Germinal center (tissue), 1 donor: ENCODE measurements at regions not wholly inside any gene's neighbourhood (a gene's known extent, or its start where the extent isn't known, plus 50 kb on each side); places are given as distances from the start of the nearest gene placed in this dataset.

ENCODE experiments used
- DNase-seq: peaks from one replicate; pipeline ENCODE4 v3.0.0; 2012; ENCODE audit warnings: mixed read lengths, low spot score

DNA sequence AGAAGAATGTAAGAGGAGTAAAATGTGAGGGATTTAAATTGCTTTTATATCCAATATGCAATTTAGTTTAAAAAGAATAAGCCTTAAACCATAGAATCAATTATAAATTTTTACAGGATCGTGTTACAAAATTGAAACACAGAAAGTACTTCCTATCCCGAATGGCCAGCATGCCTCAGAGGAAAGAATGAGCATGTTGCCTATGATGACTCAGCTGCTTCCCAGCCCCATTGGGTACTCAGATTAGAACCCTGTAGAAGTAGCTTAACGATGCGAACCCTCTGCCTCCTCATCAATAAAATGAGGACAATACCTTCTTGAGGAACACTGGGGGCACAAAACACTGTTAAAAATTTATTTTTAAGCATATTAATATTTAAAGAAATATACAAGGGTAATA lies 113.4 kb upstream of the CDK1 start:
- DNase-seq = no peak

DNA sequence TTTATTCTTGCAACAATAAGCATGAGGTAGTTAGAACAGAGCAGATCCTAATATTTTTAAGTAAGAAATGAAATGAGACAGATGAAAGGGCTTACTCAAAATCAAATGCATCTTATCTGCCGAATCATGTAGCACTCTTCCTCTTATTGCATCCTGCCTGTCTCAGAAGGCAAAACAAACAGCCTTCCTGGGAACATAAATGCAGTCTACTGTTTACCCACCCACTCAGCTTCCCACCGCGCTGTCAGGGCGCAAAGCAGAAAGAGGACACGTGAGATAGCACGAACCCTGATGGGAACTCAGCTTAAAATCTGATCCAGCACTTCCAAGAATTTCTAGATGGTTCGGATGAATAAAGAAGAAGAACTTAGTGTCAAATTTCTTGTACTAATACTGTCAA lies 114.4 kb upstream of the CDK1 start:
- DNase-seq = no peak

DNA sequence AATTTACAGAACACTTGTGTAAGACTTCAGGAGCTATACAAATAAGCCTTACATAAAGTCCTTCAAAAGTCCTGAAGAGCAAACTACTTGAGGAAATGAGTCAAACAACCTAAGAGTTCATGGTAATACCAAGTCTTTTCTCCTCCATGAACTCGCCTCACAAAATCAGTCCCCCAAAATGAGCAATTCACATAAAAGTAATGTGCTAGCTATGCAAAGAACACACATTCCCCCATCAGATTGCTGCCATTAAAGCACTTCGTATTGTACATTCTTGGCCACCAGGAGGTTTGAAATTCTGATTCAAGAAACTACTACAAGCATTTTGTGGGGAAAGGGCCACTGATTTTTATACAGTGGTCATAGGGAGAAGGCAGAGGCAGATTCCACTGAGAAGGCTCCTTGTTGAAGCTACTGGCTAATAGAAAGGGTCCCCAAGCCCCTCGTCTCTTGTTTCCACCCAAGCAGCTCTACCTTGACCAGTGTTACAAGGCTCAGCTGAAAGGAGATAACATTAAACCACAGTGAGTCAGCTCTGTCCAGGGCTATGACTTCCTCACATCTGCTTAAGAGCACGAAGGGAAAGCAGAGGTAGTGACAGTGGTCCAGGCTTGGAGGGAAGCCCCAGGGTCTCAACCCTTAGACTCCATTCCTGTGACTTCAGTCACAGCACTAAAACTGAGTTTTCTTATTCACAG lies 115.2 kb upstream of the CDK1 start:
- no peak for DNase-seq

DNA sequence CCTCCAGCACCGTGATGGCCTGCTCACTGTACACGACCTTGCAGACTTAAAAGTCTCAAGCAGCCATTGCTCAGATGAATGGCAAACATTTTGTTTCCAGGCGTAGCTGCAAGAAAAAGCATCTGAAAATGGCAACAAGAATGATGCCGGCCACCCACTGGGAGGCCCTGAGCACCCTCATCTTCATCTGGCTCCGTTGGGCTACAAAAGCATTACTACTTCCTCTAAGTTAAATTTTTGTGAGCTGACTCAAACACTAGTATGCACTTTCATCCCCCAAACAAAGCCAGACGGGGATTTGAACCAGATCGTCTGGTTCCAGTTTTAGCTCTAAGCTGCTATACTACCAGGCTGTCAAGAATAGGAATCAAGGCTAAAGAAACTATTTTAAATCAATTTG lies 116.6 kb upstream of the CDK1 start:
- no peak for DNase-seq

DNA sequence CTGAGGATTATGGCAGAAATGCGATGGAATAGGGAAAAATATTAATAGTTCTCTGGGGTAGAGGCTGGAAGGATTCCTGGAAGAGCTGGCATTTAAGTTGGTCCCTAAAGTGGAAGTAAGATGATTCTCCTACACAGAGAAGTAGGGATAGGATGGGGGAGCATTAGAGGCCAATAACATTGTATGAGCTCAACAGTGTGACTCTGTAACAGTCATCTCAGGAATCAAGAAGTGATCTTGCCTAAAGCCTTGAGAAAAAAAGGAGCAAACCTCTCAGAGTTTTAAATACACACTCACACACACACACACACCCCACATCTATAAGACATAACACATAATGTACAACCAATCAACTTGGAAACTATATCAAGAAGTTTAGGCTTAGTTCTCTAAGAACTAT lies 117.7 kb upstream of the CDK1 start:
- no peak for DNase-seq

DNA sequence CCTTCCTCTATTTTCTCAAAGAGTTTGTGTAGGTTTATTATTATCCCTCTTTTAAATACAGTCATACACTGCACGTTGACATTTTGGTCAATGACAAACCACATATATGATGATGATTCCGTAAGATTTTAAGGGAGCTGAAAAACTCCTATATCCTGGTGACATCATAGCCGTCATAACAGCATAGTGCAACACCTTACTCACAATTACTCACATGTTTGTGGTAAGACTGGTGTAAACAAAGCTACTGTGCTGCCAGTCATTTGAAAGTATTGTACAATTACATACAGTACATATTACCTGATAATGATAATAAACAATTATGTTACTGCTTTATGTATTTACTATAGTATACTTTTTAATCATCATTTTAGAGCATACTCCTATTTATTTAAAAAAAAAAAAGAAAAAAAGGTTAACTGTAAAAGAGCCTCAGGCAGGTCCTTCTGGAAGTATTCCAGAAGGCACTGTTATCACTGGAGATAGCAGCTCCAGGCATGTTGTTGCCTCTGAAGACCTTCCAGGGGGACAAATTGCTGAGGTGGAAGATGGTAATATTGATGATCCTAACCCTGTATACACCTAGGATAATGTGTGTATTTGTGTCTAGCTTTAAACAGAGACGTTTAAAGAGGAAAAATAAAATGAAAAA lies 123.3 kb upstream of the CDK1 start:
- DNase-seq = no peak

DNA sequence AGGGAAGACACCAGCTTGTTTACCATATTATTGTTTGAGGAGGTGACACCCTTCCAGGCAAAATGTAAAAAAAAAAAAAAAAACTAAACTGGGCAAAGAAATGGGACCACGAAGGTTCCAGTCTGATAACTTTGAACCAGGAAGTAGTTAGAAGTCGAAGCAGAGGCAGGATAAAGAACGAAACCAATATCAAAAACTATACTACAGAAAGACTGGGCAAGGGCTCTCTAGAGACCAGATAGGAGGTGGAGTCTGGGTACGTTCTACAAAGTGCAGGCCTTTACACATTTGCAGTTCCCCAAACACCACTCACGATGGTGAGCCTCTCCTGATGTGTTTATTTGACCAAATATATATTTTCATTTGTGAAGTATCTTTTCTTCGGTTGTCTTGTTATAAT lies 125.7 kb upstream of the CDK1 start:
- DNase-seq = peak; percentile 5

DNA sequence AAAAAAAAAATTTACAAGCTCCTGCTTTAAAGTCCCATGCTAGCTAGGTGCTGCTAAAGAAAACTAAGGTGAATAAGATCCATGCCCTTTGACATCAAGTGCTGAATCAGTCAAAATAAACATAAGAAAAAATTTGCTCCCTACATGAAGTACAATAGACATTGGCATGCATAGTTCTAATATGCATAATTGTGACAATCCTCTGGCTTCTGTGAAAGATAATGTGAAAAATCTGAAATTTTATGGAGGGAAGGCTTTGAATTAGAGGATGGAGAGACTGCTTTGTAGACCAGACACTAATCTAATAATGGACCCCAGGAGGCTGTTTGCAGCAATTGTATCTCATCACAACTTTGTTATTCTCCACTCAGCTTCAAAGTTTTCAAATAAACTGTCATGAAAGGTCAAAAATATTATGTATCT lies 127.9 kb upstream of the CDK1 start:
- no peak for DNase-seq

DNA sequence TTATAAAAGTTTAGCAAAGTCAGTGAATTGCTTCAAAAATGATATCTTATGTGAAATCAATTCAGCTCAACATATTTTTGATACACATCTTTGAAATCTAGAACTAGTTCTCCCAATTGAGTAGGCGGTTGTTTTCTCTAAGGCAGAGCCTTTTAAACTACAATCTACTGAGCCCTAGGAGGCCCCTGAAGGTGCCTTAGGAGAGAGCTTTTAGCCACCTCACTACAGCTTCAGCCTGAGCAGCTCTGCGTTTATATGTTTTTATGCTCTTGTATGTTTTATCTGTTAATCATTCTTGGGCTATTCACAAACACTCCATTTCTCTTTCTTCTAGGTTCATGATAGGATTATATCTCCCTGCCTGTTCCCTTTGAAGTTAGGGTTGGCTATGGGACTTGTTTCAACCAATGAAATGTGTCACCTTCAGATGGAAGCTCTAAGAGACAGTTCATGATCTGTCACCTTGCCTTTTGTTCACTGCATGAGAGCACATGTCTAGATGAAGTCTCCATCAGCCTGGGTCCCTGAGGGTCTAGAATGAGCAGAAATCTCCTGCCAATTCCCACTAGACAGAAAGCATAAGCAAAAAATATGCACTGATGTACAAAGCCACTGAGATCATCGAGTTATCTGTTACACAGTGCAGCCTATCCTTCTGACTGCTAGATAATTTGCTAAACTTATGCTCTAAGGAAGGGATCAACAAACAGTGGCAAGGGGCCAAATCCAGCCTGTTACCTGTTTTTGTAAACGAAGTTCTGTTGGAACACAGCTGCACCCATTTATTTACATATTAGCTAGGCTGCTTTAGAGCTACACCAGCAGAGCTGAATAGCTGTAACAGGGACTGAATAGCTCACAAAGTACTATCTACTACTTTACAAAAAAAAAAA lies 128.5 kb upstream of the CDK1 start:
- no peak for DNase-seq

DNA sequence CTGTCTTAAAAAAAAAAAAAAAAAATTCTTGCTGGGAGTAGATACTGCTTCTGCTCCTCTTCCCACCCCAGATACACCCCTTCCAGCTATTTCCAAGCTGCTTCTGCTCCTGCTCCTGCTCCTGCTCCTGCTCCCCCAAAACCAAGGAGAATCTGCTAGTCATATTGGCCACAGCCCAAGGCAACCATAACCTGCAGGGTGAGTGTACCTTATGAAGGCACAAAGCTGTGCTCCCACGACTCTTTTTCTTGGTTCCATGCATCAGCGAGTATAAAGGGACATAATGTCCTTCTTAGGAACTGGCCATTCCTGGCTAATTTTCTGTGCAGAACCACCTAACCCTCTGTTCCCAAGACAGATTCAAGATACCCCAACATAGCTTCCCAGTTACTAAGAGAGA lies 129.5 kb upstream of the CDK1 start:
- DNase-seq = no peak

DNA sequence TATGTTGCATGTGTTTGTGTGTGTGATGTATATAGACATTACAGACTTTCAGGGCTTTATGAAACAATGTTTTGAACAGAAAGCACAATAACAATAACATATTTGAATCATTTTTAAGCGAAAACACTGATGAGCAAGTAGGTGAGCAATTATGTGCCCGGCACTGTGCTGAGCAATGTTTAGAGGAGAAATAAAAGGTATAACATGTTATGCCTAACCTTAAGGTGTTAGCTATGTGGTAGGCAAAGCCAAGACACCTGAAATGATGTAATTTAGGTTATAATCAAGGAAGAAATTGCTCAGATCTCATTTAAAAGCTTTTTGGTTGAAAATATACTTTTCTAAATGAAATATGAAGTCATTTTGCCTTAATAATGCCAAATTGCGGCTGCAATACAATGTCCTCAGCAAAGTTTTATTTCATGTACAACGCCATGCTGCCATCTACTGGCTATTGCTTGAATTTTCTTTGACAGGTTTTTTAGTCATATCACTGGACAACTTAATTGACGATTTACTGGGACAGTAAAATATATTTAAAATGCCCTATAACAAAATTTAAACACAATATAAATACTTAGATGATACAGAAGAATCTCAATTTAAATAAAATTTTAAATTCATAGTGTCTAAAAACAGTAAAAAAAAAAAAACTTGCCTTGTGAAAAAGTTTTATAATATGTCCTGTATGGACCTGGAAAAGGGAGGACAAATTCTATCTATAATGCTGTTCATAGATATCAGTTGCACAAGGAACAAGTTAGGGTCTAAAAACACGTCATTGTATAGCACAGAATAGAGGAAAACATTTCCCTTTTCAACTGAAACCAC lies 131.1 kb upstream of the CDK1 start:
- DNase-seq = peak; percentile 24

DNA sequence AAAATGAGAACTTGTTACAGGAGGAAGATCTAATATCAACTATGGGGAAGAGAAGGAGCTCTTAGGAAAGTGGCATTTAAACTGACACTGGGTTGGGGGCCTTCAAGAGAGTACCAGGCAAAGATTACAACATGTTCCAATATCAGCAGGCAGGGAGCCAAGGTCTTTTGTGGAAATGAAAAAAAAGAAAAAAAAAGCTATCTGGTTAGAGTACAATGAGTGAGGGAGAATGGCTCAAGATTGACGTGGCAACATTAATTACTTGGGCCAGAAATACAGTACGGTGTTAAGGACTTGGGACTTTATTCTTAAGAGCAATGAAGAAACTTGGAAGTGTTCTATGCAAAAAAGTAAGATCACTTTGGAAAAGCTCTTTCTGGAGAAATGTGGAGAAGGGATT lies 132.3 kb upstream of the CDK1 start:
- no peak for DNase-seq

DNA sequence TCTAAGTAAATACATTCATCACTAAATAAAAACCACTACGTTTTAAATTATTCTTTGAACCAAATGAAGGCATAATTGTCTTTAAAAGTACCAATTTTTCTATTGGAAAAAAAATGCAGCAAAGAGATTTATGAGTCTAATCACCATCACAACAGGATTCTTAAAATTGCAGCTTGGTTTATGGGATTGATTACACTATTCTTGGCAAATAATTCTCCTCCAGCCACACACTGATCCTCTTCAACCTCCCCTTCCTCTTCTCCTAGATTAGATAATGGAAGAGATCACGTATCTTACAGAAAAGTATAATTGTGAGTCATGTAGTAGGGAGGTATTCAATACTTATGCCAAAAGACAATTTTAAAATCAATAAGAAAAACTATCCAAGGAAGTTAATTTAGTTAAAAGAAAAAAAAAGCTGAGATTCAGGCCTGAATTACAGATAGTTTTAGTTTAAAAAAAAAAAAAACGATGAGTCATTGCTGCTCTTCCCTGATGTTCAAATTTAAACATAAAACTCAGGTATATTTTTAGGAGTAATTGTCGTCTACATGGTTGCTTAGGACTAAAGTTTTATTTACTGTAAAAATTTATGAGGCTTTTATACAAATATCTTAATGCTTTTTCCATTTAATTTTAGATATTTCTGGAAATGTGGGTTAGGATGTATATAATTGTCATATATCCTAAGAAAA lies 133.7 kb upstream of the CDK1 start:
- no peak for DNase-seq

DNA sequence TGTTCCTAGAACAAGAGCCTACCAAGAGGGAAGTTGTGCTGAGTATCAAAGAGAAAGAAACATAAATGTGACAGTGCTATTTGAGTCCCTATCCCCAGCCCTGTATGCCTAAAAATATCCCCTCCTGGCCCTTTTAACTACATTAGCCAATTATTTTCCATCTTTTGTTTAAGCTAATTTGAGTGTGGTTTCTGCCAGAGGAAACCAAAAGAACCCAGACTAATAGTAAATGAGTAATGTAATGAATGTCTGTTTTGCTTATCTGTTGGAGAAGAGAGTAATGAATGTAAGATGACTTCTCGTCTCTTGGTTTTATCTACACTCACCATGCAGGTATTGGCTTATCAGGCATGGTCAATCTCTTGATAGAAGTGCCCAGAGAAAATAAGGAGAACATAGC lies 134.4 kb upstream of the CDK1 start:
- no peak for DNase-seq

DNA sequence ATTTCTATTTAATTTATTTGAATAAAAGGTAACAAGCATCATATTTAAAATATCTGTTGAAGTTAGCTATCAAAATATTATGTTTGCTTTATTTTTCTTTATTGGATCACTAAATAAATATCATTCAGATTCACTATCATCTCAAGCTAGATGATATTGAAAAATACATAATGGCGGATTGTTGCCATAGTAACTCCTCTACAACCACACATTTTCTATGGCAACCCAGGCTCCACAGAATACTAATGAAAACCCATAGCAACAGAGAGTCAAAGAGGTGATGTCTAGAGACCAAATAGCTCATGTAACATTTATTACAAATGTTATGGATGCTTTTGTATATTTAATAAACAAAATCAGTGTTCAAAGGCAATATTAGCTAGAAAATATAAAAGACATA lies 148.9 kb upstream of the CDK1 start:
- DNase-seq = no peak

DNA sequence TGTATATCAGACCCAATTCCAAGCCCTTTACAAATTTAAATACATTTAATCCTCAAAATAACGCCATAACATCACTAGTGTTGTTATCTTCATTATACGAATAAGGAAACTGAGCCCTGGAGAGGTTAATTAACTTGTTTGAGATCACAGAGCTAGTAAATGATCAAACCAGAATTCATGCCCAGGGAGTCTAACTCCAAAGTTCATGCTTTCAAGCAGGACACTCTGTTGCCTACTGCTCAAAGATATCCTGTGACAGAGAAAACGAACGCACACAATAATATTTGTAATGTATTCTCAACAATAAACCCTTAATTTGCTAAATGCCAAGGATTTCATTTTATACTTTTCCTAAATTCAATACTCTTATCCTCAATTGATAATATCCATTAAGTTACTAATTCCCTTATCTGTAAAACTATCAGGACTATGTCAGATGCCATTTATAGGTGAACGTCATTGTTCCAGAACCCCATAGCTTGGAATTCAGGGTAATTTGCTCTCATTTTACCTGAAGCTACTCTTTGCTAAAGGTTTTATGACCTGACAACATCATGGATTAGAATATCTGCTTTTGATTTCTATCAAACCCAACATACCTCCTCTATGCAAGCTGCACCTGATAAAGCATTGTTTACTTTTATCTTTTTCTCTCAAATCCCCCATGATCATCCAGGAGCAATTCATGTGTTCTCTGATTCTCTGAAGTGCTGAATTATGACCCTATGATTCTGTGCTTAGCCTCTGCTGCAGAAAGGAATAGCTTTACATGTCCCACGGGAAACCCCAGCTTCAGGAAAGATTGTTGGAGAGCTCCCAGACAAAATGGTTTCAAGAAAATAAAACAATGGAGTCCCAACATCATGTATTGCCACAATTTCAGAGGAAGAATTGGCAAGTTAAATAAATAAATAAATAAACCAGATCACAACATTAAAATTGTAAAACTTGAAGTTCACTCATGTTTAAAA lies 150.2 kb upstream of the CDK1 start:
- DNase-seq = no peak

DNA sequence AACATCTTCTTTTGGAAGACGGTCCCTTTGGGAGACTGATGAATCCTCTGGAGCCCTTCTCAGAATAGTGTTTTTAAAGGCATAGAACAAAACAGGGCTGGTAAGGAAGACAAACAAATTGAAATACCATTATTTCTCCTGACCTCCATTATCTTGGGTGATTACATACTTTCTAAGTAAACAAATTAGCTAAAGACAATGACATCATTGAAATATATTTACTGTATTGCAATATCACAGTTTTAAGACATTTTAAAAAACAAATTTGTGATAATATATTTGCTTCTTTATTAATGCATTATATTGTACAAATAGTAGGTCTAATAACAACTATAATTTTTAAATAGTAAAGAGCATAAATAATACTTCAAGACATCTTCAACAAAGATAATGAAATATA lies 152.2 kb upstream of the CDK1 start:
- DNase-seq = no peak

DNA sequence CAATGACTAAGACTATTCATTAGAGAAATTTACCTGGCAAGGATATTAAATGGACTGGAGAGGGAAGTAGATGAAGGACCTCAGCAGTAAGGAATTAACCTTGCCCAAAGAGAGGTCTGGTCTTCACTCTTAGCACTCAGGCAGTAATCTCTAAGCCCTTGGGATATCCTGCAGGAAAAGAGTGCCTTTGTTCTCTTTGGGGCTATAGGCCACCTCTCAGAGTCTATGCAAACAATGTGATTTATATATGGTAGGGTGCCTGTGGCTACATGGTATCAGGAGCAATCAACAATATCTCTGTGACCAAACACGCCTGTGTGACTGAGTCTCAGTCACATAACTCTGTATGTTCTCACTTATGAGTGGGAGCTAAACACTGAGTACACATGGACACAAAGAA lies 154.7 kb upstream of the CDK1 start:
- DNase-seq = no peak

DNA sequence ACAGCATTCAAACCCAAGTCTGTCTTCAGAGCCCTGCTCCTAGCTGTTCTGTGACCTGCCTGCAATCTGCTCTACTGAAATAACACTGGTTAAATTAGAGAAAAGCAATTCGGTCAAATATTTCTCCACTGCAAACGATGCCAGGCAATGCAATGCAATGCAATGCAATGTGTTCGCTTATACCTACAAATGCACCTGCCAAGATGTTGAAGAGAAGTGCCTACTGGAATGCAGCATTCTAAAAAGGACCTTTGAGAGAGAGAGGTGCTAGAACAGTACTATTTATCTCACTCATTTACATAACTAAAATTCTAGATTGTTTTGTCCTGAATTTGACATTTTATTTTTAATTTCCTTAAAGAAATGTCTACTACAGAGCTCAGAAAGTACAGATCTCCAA lies 157.3 kb upstream of the CDK1 start:
- DNase-seq = no peak

DNA sequence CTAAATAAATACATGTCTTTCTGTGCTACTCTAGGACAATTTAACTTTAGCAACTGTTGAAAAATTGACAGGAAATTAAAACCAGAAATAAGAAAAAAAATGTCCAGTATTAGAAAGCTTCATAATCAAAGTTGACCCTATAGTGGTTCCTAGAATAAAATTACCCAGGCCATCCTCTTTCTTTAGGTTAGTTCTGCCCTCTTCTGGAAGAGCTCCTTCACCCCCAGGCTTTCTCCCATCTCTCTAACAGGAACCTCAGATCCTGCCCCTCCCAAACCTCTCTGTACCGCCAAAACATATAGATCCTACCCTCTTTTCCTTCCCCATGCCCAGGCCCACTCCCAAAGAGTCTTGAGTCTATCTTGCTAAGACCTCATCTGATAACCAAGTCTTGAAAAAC lies 159.4 kb upstream of the CDK1 start:
- no peak for DNase-seq
